ENCODE measurements at regions not wholly inside any gene's neighbourhood (a gene's known extent, or its start where the extent isn't known, plus 50 kb on each side); places are given as distances from the start of the nearest gene placed in this dataset.

- TF ChIP-seq PKNOX1 (IDR thresholded peaks at IDR 0.05) (no peak), ELF4 (IDR thresholded peaks at IDR 0.05) (no peak)
Measured at GRCh38 chr19:46546194-46546896, 50.7 kb upstream of the PNMA8B start.
